Kidney tubule cell (primary cell): ENCODE measurements at regions not wholly inside any gene's neighbourhood (a gene's known extent, or its start where the extent isn't known, plus 50 kb on each side); places are given as distances from the start of the nearest gene placed in this dataset.

ENCODE experiments used
- DNase-seq: peaks from one replicate; pipeline ENCODE4 v3.0.0-alpha.2; 2018; ENCODE audit warnings: low spot score

GRCh38 chr1:38546636-38547035 is 312.9 kb downstream of the RRAGC start:
- no peak for DNase-seq

DNA sequence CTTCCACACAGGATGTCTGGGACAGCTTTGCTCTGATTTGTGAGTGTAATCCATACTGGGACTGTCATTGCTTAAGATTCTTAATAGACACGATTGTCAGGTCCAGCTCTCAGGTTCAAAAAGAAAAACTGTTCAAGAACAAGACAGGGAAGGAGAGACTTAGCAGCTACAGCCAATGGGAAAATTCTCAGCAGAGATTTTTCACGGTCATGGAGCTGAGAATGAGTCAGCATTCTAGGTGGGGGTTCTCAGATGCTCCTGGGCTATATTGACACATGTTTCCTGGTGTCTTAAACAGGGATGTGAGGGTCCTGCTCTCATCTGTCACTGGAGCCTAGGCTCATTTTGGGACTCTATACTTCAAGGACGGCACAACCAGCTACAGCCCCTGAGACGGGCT is 318.3 kb downstream of the RRAGC start:
- peak; percentile 53 for DNase-seq

DNA sequence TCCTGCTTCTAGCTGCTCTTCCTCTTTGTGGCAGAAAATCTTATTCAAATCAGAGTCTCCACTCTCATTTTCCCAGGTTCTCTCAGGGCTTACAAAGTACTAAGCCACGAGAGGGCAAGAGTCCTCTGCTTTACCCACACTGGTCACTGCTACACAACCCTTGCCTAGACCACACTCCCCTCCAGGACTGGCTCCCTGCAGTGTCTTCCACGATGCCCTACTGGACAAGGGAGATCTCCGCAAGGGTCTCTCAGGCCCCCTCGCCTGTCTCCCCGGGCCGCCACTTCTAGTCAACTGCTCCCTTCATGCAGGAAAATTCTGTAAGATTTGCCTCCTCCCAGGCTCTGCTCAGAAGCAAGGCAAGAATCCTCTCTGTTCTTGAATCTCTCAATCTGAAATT is 319.6 kb downstream of the RRAGC start:
- no peak for DNase-seq

DNA sequence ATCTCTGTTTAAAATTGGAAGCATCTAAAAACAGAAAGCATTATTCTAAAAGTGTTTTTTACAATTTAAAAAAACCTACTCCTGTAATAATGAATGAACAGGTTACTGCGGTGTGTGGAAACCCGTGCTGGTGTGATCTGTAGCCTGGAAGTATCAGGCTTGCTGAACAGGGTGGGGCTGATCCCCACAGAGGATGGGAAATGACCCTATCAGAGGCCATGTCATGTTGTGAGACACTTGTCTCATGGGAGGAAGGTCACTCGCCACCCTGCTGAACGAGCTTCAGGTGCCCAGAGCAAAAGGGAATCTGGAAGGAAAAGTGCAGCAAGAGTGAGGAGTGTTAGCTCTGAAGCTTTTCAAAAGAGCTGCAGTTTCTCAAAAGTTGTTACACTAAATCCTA is 320.7 kb downstream of the RRAGC start:
- DNase-seq, result no peak

GRCh38 chr1:38536089-38536488 is 323.5 kb downstream of the RRAGC start:
- DNase-seq, result no peak

DNA sequence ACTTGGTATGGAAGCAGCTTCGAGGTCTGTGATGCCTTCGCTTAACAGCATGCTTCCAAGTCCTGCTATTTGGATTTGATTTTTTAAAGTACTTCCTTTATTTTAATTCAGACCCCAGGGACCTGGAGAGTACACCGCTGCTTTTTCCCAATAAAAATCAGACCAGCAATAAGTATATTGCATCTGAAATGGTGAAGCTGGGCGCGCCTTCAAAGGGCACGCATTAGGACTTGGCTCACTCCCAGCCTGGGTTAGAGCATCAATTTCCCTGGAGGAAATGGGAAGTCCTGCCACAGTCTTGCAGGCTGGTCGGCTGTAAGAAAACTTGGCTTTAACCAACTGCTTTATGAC is 325.1 kb downstream of the RRAGC start:
- DNase-seq, result no peak

- DNase-seq, result no peak
Measured at GRCh38 chr1:38533772-38534472, 325.6 kb downstream of the RRAGC start.

- no peak for DNase-seq
Measured at GRCh38 chr1:38530957-38531356, 328.6 kb downstream of the RRAGC start.

DNA sequence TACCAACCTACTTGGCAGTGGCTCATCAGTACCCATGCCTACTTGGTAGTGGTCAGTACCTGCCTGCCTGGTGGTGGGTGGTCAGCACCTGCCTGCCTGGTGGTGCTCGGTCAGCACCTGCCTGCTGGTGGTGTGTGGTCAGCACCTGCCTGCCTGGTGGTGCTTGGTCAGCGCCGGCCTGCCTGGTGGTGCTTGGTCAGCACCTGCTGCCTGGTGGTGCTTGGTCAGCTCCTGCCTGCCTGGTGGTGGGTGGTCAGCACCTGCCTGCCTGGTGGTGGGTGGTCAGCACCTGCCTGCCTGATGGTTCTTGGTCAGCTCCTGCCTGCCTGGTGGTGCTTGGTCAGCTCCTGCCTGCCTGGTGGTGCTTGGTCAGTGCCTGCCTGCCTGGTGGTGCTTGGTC is 329.6 kb downstream of the RRAGC start:
- no peak for DNase-seq

GRCh38 chr1:38529391-38529790 is 330.2 kb downstream of the RRAGC start:
- no peak for DNase-seq

DNA sequence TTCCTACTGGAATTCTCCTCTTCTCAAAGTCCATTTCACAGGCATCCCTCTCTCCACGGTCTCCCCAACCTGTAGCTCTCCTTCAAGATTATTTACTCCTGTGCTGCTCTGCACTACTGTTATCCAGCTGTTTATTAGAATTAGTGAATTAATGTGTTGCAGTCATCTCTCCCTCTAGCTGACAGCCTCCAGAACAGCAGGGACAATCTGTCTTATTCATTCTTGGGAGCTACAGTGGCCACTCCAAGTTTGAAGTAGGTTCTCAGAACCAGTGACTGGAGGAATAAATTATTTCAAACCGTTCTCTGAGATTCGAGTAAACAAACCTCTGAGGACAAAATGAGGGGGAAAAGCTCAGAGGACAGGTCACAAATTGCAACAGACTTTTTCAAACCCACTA is 330.9 kb downstream of the RRAGC start:
- DNase-seq, result no peak

GRCh38 chr1:38527373-38527966 is 332.1 kb downstream of the RRAGC start:
- DNase-seq, result no peak

DNA sequence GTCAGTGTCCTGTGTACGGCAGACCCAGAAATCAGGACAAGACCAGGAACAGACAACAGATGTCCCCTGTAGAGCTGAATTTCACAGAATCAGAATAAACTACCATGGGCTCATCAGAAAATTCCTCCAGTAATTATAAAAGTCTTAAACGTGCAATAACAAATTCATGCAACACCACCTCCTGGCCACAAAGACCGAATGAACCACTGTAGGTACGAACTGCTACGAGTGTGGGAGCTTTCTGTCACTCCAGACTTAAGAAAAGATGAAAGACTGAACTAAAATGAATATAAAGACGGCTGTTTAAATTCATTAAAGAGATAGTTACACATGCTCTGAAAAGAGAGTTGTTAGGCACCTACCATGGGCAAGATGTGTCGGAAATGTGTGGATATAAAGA is 333.5 kb downstream of the RRAGC start:
- DNase-seq, result no peak

DNA sequence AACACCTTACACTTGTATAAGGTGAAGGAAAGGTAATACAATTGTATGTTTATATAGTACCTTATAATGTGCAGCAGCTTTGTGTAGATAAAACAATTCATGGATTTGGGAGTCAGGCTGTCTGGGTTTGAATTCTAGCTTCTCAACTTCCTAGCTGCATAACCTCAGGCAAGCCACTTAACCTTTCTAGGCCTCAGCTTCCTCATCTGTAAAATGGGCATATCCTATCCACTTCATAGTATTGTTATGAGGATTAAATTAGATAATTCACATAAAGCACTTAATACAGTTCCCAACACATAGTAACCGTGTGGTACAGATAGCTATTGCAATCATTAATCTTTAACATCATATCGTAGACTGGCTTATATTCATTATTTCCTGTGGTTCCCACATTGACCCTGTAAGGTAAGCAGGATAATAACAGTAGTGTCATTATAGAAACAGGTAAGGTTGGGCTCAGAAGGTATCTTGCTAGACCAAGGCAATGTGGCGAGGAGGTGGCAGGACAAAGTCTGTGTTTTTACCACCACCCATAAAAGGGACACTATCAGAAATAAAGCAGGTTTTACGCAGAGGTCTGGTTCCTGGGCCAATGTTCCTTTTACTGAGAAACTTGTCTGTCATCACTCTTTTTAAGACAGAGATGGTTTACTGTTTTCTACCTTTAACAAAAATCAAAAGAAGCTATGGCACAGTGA is 334.1 kb downstream of the RRAGC start:
- no peak for DNase-seq

- no peak for DNase-seq
Measured at GRCh38 chr1:38524025-38524641, 335.4 kb downstream of the RRAGC start.

DNA sequence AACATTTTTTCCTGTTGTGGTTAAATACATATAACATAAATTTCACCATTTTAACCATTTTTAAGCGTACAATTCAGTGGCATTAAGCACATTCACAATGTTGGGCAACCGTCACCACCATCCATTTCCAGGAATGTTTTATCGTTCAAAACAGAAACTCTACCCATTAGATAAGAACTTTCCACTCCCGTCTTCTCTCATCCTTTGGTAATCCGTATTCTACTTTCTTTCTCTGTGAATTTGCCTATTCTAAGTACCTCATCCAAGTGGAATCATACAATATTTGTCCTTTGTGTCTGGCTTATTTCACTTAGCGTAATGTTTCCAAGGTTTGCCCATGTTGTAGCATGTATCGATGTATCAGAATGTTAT is 336.0 kb downstream of the RRAGC start:
- no peak for DNase-seq

DNA sequence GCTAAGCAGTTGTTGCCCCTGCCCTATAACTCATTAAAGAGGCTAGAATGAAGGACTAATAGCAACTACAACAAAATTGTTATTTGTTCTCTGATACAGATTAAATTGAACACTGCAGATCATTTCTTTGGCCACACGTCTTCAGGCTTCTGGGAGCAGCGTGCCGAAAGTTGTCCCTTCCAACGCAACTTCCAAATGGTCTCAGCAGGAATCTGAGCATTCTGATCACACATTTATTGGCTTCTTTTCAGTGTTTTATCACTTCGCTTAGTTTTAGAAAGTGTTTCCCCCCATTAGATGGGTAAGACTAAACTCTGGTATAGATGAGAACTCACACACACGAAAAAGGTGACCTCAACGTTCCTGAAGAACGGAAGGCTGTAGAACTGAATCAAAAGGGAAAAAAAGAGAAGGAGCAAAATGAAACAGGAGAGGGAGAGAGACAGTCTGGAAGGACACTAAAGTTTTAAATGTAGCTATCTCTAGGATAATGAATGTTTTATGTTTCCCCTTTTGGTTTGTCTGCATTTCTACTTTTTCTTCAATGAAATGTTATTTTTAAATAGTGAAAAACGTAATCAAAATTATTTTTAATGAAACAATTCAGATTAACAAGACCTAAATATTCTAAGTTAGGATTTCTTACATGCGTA is 336.5 kb downstream of the RRAGC start:
- no peak for DNase-seq

- DNase-seq, result no peak
Measured at GRCh38 chr1:38516560-38516959, 343.0 kb downstream of the RRAGC start.

GRCh38 chr1:38512789-38513188 is 346.8 kb downstream of the RRAGC start:
- DNase-seq, result no peak

DNA sequence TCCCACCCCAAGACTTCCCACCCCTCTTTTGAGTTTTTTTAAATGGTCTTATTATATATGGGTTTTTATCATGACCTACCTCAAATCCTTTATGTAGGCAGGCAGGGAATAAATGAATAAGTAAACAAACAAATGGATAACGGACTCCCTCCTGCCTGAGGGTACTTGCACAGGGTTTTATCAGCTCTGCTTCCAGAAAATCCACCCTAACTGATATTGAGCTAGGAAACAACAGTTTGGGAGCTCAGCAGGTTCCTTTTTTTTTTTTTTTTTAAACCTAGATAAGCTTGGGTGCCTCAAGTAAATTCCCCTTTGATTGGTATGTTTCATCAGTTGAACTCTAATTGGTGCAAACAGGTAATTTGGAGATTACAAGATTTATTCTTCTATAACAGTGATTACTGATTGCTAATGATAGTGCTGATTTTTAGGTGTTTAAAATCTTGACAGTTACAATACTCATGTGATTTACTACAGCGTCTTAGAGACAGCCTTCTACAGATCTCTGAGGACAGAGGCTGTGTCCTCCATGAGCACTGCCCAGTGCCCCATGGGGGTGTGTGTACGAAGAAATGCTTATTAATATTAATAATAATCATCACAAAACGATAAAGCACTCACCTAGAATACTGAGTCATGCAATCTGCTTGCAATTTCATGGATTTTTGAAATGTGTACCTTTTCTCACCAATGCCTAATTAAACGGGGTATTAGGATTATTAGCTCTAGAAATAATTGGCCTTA is 347.4 kb downstream of the RRAGC start:
- no peak for DNase-seq

GRCh38 chr1:38508232-38508631 is 351.3 kb downstream of the RRAGC start:
- DNase-seq, result peak; percentile 21

DNA sequence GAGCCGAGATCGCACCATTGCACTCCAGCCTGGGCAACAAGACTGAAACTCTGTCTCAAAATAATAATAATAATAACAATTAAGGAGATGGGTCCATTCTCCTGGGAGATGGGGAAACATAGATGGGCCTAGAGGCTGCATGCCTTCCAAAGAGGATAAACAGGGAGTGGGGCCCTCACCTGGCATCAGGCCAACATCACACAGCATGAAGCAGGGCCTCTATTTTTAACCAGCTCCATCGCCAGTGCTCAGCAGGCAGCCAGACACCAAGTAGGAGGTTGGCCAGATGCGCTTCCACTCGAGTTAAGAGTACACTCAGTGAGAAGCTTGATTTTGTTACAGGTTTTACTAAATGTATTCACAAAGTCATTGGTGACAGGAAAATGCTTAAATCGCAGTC is 352.0 kb downstream of the RRAGC start:
- no peak for DNase-seq
